ENCODE measurements at regions not wholly inside any gene's neighbourhood (a gene's known extent, or its start where the extent isn't known, plus 50 kb on each side); places are given as distances from the start of the nearest gene placed in this dataset.

DNA sequence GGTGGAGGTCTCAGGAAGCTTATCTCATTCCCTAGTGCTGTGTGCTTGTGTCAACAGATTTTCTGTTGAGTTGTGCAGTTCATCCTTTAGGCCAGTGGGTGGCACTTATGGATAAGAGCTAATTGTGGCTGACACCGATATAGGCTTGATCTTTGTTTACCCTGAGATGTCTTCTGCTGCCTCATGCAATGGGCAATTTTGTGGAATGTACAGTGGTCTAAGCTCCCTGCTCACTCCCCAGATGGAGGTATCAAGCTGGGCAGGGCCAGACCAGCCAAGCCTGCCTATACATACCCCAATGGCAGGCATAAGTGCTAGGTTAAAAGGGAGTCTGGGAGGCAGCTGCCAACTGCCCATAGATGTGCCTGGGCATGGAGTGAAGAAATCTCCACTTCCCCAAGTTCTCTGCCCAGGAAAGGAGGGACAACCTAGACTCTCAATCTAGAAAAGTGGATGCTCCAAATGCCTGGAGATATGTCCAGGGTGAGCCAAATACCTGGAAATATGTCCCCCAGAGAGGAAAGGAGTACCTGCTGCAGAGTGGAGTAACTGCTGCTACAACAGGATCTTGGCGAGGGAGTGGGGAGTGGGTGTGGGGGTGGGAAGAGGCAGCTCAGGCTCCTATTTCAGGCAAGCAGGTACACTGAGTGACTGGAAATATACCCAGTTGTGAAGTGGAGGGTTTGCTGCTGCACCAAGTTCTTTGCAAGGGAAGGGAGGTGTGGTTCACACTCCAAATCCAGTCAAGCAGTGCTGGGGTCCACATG lies 53.2 kb upstream of the ARG1 start:
- TF ChIP-seq CTCF (conservative IDR thresholded peaks at IDR 0.05; ENCODE audit: low read depth, low read length) = peak; percentile 69
- no peak overlapping the region for H3K4me3 ChIP-seq (ENCODE audit: low read length)
- DNase-seq (ENCODE audit: low read depth) = no peak
